Left lung (tissue), 4 donors: ENCODE measurements at regions not wholly inside any gene's neighbourhood (a gene's known extent, or its start where the extent isn't known, plus 50 kb on each side); places are given as distances from the start of the nearest gene placed in this dataset.

Experiments
- ATAC-seq: fragments of 200-7000 bp; cut with Tn5 transposase; one replicate; pipeline ENCODE4 v1.9.1; 2020; ENCODE audit warnings: moderate library complexity
- DNase-seq, 4 donors: peaks; one replicate each; pipeline ENCODE4 v3.0.0-alpha.2; 2013 to 2020
- H3K27ac ChIP-seq, 2 donors: fragments of 200-600 bp; sonication (generic) in 1 of 2; one replicate each; pipeline versions ENCODE4 v1.5.0 to v1.8.0; 2020 to 2021
- H3K27me3 ChIP-seq, 2 donors: fragments of 200-600 bp; sonication (generic) in 1 of 2; one replicate each; pipeline versions ENCODE4 v1.5.0 to v1.8.0; 2020 to 2021
- H3K36me3 ChIP-seq, 2 donors: fragments of 200-600 bp; sonication (generic) in 1 of 2; one replicate each; pipeline versions ENCODE4 v1.5.0 to v1.8.0; 2020 to 2021
- H3K4me1 ChIP-seq, 2 donors: fragments of 200-600 bp; one replicate each; pipeline ENCODE4 v1.8.0; 2021
- H3K4me3 ChIP-seq, 2 donors: fragments of 200-600 bp; sonication (generic) in 1 of 2; one replicate each; pipeline versions ENCODE4 v1.5.0 to v1.8.0; 2020 to 2021; ENCODE audit warnings: mild to moderate bottlenecking in 1 of 2
- H3K9me3 ChIP-seq, 2 donors: fragments of 200-600 bp; sonication (generic) in 1 of 2; one replicate each; pipeline versions ENCODE4 v1.5.0 to v1.8.0; 2020 to 2021
- CTCF ChIP-seq, 2 donors: fragments of 200-600 bp; sonication (generic) in 1 of 2; IDR thresholded peaks; one replicate each; pipeline versions ENCODE4 v1.5.0 to v1.8.0; 2021; ENCODE audit warnings: antibody characterized with exemption in 2 of 2
- intact Hi-C, 2 donors: fragments of 100-400 bp; cut with DNase I; formaldehyde crosslinking; loops; one replicate each; pipeline versions ENCODE4 v1.11.2 to v1.14.2; 2022
- donor health status: DM: no; HTN: yes; CAD: no.
- donor health status: DM: no; HTN: no; CAD: no.

GRCh38 chr5:29769474-29769873 lies 1424.0 kb upstream of the CDH6 start:
- H3K27me3 ChIP-seq: no peaks in the 10 kb centered on the region
- no peaks in the 10 kb centered on the region for H3K36me3 ChIP-seq
- no peak overlapping the region for H3K27ac ChIP-seq
- no peak for ATAC-seq
- H3K4me3 ChIP-seq: no peak overlapping the region
- H3K4me1 ChIP-seq: no peaks in the 10 kb centered on the region
- no peak for TF ChIP-seq CTCF (IDR thresholded peaks at IDR 0.05)
- intact Hi-C loops: no loop called here
- no peak for DNase-seq
- no peaks in the 10 kb centered on the region for H3K9me3 ChIP-seq

- intact Hi-C loops: no loop called here
- H3K27ac ChIP-seq: no peak overlapping the region
- DNase-seq: no peak
- no peaks in the 10 kb centered on the region for H3K27me3 ChIP-seq
- TF ChIP-seq CTCF (IDR thresholded peaks at IDR 0.05): no peak
- H3K4me1 ChIP-seq: no peaks in the 10 kb centered on the region
- H3K36me3 ChIP-seq: no peaks in the 10 kb centered on the region
- no peak for ATAC-seq
- no peak overlapping the region for H3K4me3 ChIP-seq
- H3K9me3 ChIP-seq: peaks cover 0 to 25% of the 10 kb centered on the region in 2 donors
Observed at GRCh38 chr5:29758986-29759421, 1434.5 kb upstream of the CDH6 start.

- no peak for TF ChIP-seq CTCF (IDR thresholded peaks at IDR 0.05)
- no peak overlapping the region for H3K4me3 ChIP-seq
- intact Hi-C loops: no loop called here
- no peaks in the 10 kb centered on the region for H3K27me3 ChIP-seq
- peaks cover 0 to 17% of the 10 kb centered on the region in 2 donors for H3K9me3 ChIP-seq
- no peaks in the 10 kb centered on the region for H3K4me1 ChIP-seq
- H3K36me3 ChIP-seq: no peaks in the 10 kb centered on the region
- H3K27ac ChIP-seq: no peak overlapping the region
- ATAC-seq (no peak), DNase-seq (no peak)
Observed at GRCh38 chr5:29750453-29750852, 1443.0 kb upstream of the CDH6 start.

- no peak for ATAC-seq
- H3K9me3 ChIP-seq: peaks cover 0 to 3% of the 10 kb centered on the region in 2 donors
- no peak for DNase-seq
- no peak overlapping the region for H3K27ac ChIP-seq
- no peaks in the 10 kb centered on the region for H3K36me3 ChIP-seq
- no peak overlapping the region for H3K4me3 ChIP-seq
- H3K27me3 ChIP-seq: no peaks in the 10 kb centered on the region
- no peaks in the 10 kb centered on the region for H3K4me1 ChIP-seq
- TF ChIP-seq CTCF (IDR thresholded peaks at IDR 0.05): no peak
- intact Hi-C loops: no loop called here
Observed at GRCh38 chr5:29744618-29745017, 1448.9 kb upstream of the CDH6 start.

GRCh38 chr5:29720954-29721353 lies 1472.5 kb upstream of the CDH6 start:
- Histone ChIP-seq H3K27me3 (no peaks in the 10 kb centered on the region), H3K4me1 (no peaks in the 10 kb centered on the region), H3K36me3 (no peaks in the 10 kb centered on the region), H3K27ac (no peak overlapping the region), H3K4me3 (no peak overlapping the region), H3K9me3 (no peaks in the 10 kb centered on the region)
- no peak for ATAC-seq
- DNase-seq: no peak
- TF ChIP-seq CTCF (IDR thresholded peaks at IDR 0.05): no peak
- intact Hi-C loops: no loop called here
